NCI-H526 (cell line): ENCODE measurements at regions not wholly inside any gene's neighbourhood (a gene's known extent, or its start where the extent isn't known, plus 50 kb on each side); places are given as distances from the start of the nearest gene placed in this dataset.

ENCODE experiments used
- DNase-seq, 2 experiments: peaks; one replicate each; lab custom pipeline; 2025; lab: John Stamatoyannopoulos, UW

GRCh38 chr3:177813322-177813721, 616.0 kb upstream of the TBL1XR1 start:
- DNase-seq = no peak

DNA sequence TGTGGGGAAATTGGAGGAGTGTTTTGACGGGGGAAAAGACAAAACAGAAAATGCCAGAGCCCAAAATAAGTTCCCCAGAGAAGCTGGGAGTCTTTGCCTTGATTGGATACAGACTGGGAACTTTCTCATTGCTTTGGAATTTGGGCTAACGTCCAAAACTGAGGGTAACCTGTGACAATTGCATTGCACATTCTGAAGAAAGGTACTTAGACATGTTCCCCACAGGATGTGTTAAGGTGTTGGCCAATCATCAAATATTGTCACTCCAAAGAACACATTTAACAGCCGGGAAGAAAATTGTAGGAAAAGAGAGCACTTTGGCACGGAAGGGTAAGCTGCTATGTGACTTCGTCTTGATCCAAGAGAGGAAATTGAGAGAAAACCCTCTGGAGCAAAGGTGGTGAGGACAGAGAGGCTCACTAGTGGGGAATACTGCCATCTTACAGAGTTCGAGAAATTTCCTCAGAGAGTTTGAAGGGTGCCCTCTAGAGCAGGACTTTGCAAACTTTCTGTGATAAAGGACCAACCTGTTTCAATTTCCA, 619.5 kb upstream of the TBL1XR1 start:
- peak in 1 of 2 experiments; percentile 2 for DNase-seq

- DNase-seq = no peak
Observed at GRCh38 chr3:177817751-177818150, 620.5 kb upstream of the TBL1XR1 start.

DNA sequence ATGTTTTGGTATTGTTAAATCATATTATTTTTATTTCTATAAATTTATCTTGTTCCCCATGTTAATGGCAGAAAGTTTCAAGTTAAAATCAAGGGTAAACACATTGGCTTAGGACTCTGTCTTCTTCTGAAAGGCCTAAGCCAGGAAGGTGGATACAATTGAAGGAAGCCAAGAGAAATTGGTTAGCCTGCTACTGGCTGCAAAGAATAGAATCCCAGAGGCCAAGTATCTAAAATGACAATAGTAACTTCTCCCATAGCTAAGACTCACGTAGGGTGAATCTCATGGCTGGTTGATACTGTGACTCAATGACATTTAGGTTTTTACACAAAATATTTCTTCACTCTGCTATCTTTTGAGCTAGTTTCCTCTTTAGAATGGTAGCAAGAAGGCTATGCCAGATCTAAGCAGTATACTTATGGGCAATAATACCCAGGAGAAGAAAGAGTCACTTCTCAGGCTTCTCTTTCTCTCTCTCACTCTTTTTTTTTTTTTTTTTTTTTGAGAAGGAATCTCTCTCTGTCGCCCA, 621.5 kb upstream of the TBL1XR1 start:
- DNase-seq = no peak

DNA sequence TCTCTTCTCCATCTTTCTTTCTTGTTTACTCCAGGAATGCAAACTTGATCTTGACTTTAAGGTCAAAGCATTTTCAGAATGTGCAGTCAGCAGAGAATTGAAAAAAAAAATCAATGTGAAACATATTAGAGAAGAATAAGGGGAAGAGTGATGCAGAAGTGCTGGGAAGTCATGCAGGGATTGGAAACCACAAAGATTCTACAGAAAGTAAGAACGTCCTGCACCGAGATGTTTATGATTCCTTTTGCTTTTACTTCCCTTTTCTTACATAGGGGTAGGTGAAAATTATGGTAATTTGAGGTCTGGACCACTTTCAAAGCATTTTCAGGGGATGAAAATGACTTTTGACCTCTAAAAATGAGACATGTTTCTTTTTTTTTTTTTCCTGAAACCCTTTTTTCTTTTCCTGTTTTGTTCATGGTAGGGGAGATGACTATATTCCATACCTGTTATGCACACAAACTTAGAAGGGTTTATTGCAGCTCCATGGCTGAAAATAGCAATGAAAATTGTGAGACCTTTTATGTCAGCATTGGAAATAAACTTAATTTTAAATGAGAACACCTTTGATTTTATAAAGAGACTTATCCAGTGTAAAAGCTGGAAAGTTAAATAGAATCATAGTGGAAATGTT, 623.5 kb upstream of the TBL1XR1 start:
- DNase-seq = no peak

DNA sequence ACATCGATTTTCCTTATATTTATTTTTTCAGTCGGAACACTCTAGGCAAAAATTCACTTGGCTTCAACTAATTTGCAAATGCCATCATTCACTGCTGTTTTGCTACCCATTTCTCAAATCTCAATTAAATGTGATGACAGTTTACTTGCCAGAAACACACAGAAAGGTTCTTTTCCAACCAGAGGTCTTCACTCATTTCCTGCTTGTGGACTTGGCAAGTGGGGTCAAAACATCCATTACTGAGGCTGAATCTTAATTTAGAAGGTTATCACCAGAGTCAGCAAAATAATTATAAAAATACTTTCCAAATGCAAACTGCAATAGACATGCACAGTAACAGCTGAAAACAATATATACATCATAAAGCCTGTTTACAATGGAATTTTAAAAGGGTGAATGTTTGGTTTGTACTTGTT, 625.4 kb upstream of the TBL1XR1 start:
- no peak for DNase-seq

GRCh38 chr3:177823701-177824189, 626.5 kb upstream of the TBL1XR1 start:
- DNase-seq = no peak

DNA sequence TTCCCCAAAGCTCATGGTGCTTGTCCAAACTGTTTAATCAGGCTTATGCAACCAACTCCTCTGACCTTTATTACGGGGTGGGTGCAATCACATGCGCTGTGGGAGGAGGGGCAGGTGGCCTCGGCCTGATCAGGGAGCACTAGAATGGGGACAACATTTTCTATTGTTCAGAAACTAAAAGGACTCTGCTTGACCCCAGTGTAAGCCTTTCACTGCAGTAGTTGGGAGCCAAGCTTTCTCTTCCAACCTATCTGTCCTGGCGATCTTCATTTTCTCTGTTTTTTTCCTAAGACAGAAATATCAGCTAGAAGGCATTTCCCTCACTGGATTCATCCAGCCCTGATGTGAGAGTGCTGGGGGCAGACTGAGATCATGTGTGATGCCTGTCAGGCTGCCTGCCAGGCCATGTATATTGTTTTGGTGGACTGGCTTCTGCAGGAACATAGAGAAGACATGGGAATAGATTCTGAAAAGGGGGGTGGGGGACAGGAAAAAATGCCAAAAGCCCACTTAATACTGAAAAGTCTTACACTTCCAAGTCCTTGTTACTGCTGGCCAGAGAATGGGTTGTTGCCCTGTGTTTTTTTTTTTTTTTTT, 627.0 kb upstream of the TBL1XR1 start:
- no peak for DNase-seq

DNA sequence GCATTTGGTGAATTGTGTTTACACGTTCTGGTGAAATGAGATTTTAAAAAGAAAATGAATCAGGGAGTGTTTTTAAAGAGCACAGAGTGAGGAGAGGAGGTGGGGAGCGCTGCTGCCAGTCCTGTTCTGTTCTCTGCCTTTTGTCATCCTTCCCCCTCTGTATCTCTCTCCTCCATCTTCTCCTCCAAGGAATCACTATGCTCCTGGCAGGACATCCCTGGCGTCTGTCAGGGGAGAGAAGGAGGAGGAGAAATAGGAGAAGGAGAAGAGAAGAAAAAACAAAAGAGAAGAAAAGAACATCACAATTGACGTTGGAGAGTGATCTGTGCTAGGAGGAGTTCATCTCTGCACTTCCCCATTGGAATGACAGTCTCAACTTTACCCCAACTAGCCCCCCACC, 627.6 kb upstream of the TBL1XR1 start:
- DNase-seq = no peak

DNA sequence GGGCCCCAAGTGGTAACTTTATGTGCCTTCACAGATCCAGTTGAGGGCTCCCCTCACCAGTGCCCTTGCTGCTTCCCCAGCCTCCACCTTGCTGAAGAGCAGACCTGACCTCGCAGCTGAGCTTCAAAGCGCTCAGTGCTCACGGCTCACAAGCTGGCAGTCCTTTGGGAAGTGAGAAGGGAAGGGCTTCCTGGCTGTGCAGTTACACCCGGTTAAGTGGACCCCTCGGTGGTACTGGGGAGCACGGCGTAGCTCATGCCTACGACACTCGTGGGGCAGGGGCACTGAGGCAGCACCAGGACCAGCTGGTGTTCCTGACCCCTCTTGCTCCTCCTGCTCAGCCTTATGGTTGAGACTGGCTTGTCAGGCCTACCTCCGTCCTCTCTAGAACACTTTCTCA, 629.0 kb upstream of the TBL1XR1 start:
- no peak for DNase-seq

GRCh38 chr3:177827511-177828207, 630.4 kb upstream of the TBL1XR1 start:
- no peak for DNase-seq

DNA sequence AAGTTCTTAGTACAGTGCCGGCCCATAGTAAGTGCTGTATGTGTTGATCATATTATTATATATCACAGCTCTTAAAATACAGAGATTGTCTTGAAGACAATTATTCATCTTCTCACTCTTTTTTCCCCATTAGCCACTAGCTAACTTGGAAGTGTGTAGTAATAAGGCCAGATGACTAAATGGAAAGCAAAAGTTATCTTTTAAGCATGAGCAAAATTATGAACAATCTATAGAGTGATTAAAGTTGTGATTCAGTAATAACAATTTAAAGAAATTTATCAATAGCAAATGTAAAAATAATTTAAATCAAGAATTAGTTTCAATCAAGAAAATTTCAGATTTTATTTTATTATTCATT, 630.9 kb upstream of the TBL1XR1 start:
- DNase-seq = no peak

- DNase-seq = no peak
Observed at GRCh38 chr3:177830411-177830849, 633.1 kb upstream of the TBL1XR1 start.

DNA sequence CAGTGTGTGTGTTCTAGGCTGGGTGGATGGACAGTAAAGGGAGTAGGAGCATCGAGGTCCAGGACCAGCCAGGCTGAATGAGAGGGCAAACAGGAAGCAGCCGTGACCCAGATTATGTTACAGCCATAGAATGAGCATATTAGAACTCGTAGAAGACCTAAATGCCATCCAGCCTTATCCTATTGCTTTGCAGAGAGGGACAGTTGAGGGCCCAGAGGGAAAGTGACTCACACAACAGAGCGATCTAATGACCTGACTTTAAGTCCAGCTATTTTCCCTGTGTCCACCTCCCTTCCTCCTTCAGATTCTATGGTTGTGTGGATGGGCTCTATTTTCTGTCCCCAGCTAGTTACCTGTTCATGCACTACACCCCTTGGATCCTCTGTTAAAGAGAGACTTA, 634.1 kb upstream of the TBL1XR1 start:
- no peak for DNase-seq

- no peak for DNase-seq
Observed at GRCh38 chr3:177832880-177833279, 635.6 kb upstream of the TBL1XR1 start.

- DNase-seq = peak; percentile 56 to 80
Observed at GRCh38 chr3:177833332-177833731, 636.0 kb upstream of the TBL1XR1 start.

- no peak for DNase-seq
Observed at GRCh38 chr3:177835008-177835407, 637.7 kb upstream of the TBL1XR1 start.

DNA sequence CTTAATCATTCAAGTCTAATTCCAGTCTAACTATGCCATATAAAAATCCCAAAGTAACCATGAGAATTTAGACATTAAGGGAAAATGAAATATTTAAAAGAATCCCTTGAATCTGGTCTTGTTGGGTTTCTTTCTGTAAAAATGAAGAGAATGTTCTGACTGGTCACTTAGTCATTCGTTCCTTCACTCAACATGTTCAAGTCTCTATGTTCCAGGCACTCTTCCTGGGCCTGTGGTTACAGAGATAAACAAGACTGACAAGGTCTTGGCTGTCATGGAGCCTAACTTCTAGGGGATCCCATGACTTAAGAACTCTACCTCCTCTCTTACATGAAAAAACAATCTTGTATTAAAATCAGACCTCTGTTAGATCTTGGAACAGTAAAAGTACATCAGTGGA, 638.6 kb upstream of the TBL1XR1 start:
- no peak for DNase-seq

DNA sequence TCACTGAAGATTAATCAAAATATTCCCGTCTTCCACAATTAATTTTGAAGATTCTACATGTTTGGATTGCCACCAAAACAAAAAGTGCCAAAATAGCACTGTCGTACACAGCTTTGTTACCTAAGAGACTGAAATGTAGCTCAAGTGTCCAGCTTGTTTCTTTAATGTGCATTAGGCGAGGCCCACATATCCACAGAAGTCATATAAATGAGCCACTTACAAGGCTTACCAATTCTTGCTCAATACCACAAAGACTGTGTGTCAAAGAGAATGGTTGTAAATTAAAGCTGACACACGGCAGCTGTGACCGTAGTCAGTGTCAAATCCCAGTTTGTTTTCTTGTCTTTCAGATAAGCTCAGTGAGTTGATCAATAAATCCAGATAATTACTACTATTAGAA, 639.4 kb upstream of the TBL1XR1 start:
- DNase-seq = no peak

GRCh38 chr3:177837951-177838655, 640.8 kb upstream of the TBL1XR1 start:
- DNase-seq = no peak

DNA sequence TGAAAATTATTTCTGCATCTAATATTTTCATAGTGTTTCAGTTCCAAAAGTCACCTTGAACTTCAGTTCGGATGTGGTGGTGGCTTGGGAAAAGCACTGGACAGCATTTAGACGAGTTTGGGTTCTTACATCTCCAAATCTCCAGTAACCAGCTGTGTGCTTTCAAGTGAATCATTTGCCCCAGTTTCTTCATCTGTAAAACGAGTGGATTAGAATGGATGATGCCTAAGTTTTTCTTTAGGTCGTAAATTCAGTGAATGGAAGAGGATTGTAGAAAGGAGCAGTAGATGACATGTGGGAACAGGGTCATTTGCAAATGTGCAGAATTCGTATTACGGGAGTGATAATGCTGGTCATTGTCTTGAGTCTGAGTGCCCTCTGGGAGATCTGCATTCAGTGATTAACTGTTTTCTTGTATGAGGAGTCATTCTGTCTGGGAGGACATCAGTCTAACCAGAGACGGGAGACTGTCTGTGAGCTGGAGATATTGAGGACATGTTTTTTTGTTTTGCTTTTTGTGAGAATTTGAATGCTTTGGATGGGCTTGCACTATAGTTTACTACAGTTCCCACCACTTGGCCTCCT, 641.6 kb upstream of the TBL1XR1 start:
- DNase-seq = peak in 1 of 2 experiments; percentile 22

- no peak for DNase-seq
Observed at GRCh38 chr3:177842302-177842701, 645.0 kb upstream of the TBL1XR1 start.
